ENCODE measurements at regions not wholly inside any gene's neighbourhood (a gene's known extent, or its start where the extent isn't known, plus 50 kb on each side); places are given as distances from the start of the nearest gene placed in this dataset.

GRCh38 chr10:105952153-105952552 is 1212.4 kb downstream of the SORCS1 start:
- in situ Hi-C loops (cut with HindIII; ENCODE audit: low sequenced_read_pairs) = no loop called here

GRCh38 chr10:105950410-105950809 is 1214.1 kb downstream of the SORCS1 start:
- in situ Hi-C loops (cut with HindIII; ENCODE audit: low sequenced_read_pairs) = no loop called here

GRCh38 chr10:105949721-105950120 is 1214.8 kb downstream of the SORCS1 start:
- in situ Hi-C loops (cut with HindIII; ENCODE audit: low sequenced_read_pairs) = no loop called here

- in situ Hi-C loops (cut with HindIII; ENCODE audit: low sequenced_read_pairs) = no loop called here
These were observed 1239.3 kb downstream of the SORCS1 start for GRCh38 chr10:105925045-105925785.

- in situ Hi-C loops (cut with HindIII; ENCODE audit: low sequenced_read_pairs) = no loop called here
These were observed 1243.2 kb downstream of the SORCS1 start for GRCh38 chr10:105921348-105921747.

GRCh38 chr10:105914432-105914831 is 1250.1 kb downstream of the SORCS1 start:
- in situ Hi-C loops (cut with HindIII; ENCODE audit: low sequenced_read_pairs) = no loop called here

GRCh38 chr10:105908701-105909100 is 1255.8 kb downstream of the SORCS1 start:
- in situ Hi-C loops (cut with HindIII; ENCODE audit: low sequenced_read_pairs) = no loop called here

- in situ Hi-C loops (cut with HindIII; ENCODE audit: low sequenced_read_pairs) = no loop called here
These were observed 1244.4 kb downstream of the SORCS3 start for GRCh38 chr10:105885495-105885894.

GRCh38 chr10:105879401-105879800 is 1238.3 kb downstream of the SORCS3 start:
- in situ Hi-C loops (cut with HindIII; ENCODE audit: low sequenced_read_pairs) = no loop called here

- in situ Hi-C loops (cut with HindIII; ENCODE audit: low sequenced_read_pairs) = no loop called here
These were observed 1234.0 kb downstream of the SORCS3 start for GRCh38 chr10:105875050-105875449.

- in situ Hi-C loops (cut with HindIII; ENCODE audit: low sequenced_read_pairs) = no loop called here
These were observed 1231.6 kb downstream of the SORCS3 start for GRCh38 chr10:105872665-105873064.

GRCh38 chr10:105868935-105869334 is 1227.8 kb downstream of the SORCS3 start:
- in situ Hi-C loops (cut with HindIII; ENCODE audit: low sequenced_read_pairs) = no loop called here

GRCh38 chr10:105864854-105865253 is 1223.8 kb downstream of the SORCS3 start:
- in situ Hi-C loops (cut with HindIII; ENCODE audit: low sequenced_read_pairs) = no loop called here

- in situ Hi-C loops (cut with HindIII; ENCODE audit: low sequenced_read_pairs) = no loop called here
These were observed 1216.5 kb downstream of the SORCS3 start for GRCh38 chr10:105857268-105858264.

GRCh38 chr10:105855791-105856190 is 1214.7 kb downstream of the SORCS3 start:
- in situ Hi-C loops (cut with HindIII; ENCODE audit: low sequenced_read_pairs) = no loop called here

GRCh38 chr10:105844676-105845570 is 1203.8 kb downstream of the SORCS3 start:
- in situ Hi-C loops (cut with HindIII; ENCODE audit: low sequenced_read_pairs) = no loop called here

GRCh38 chr10:105844241-105844640 is 1203.2 kb downstream of the SORCS3 start:
- in situ Hi-C loops (cut with HindIII; ENCODE audit: low sequenced_read_pairs) = no loop called here

GRCh38 chr10:105843786-105844185 is 1202.7 kb downstream of the SORCS3 start:
- in situ Hi-C loops (cut with HindIII; ENCODE audit: low sequenced_read_pairs) = no loop called here

- in situ Hi-C loops (cut with HindIII; ENCODE audit: low sequenced_read_pairs) = no loop called here
These were observed 1199.2 kb downstream of the SORCS3 start for GRCh38 chr10:105840288-105840770.

- in situ Hi-C loops (cut with HindIII; ENCODE audit: low sequenced_read_pairs) = no loop called here
These were observed 1197.3 kb downstream of the SORCS3 start for GRCh38 chr10:105838392-105838791.

GRCh38 chr10:105837951-105838350 is 1196.9 kb downstream of the SORCS3 start:
- in situ Hi-C loops (cut with HindIII; ENCODE audit: low sequenced_read_pairs) = no loop called here

All from endothelial cell of hepatic sinusoid (primary cell).